ENCODE measurements at regions not wholly inside any gene's neighbourhood (a gene's known extent, or its start where the extent isn't known, plus 50 kb on each side); places are given as distances from the start of the nearest gene placed in this dataset.

GRCh38 chr13:67736646-67737420 lies 506.7 kb upstream of the PCDH9 start:
- peak; percentile 59 for DNase-seq (ENCODE audit: low read depth, low spot score)

DNA sequence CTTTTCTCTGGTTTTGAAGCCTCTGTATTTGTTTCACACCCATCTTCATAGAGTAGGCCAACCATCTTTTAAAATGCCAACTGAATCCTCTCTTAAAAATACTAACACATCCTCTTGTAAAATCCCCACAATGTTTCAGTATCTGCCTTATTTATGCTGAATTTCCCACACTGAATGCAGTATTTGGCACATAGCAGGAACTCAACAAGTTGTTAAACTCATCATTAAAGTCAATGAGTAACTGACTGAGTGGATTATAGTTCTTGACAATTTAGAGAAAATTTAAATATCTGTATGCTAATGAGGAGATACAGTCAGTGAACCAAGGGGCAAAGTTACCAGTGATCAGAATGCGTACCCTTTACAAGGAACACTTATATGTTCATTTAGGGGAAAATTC lies 505.5 kb upstream of the PCDH9 start:
- DNase-seq (ENCODE audit: low read depth, low spot score): no peak

DNA sequence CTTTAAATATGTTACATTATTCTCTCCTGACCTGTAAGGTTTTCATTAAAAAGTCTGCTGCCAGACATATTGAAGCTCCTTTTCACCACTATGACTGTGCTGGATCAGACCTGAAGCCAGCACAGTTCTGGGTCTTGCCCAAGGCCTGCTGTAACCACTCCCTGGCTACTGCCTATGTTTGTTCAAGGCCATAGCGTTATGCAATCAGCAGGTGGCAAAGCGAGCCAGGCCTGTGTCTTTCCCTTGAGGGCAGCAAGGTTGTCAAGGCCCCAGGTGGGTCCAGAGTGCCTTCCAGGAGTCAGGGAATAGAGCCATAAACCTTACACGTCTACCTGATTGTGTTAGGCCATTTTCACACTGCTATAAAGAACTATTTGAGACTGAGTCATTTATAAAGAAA lies 496.8 kb upstream of the PCDH9 start:
- DNase-seq (ENCODE audit: low read depth, low spot score): peak; percentile 14

GRCh38 chr13:67725999-67726398 lies 495.9 kb upstream of the PCDH9 start:
- DNase-seq (ENCODE audit: low read depth, low spot score): no peak

- no peak for DNase-seq (ENCODE audit: low read depth, low spot score)
Observed at GRCh38 chr13:67713571-67713970, 483.4 kb upstream of the PCDH9 start.

DNA sequence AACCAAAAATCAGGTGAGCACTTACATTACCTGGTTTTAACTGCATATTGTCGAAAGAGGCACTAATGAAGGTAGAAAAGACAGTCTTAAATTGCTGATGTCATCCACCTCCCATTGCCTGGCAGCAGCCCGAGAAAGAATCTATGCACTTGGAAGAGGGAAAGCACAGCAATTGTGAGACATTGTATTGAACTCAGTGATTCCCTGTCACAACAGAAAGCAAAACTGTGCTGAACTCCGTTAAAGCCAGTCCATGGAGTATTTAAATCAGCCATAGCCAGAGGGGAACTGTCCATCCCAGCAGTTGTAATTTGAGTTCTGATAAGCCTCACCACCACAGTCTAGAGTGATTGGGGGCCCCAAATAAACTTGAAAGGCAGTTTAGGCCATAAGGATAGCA lies 466.6 kb upstream of the PCDH9 start:
- peak; percentile 3 for DNase-seq (ENCODE audit: low read depth, low spot score)

GRCh38 chr13:67664502-67664901 lies 434.4 kb upstream of the PCDH9 start:
- DNase-seq (ENCODE audit: low read depth, low spot score): no peak

DNA sequence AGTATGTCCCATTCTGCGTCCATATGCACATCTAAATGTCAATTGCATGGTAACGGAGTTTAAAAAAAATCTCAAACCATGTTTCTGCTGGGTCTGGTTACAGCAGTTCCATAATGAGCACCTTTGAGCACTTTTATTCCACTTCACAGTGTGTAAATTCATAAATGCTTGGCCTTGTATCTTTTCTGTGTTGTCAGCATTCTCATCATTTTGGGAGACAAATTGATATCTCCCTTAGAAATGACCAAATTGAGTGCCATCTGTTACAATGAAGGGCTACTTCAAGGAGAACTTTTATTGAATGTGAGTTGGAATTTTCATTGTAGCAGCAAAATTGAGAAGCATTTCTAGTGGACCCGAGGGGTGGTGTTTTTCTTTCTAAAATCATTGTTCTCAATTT lies 432.9 kb upstream of the PCDH9 start:
- no peak for DNase-seq (ENCODE audit: low read depth, low spot score)

- DNase-seq (ENCODE audit: low read depth, low spot score): no peak
Observed at GRCh38 chr13:67652887-67653286, 422.8 kb upstream of the PCDH9 start.

- no peak for DNase-seq (ENCODE audit: low read depth, low spot score)
Observed at GRCh38 chr13:67651908-67652465, 421.9 kb upstream of the PCDH9 start.

DNA sequence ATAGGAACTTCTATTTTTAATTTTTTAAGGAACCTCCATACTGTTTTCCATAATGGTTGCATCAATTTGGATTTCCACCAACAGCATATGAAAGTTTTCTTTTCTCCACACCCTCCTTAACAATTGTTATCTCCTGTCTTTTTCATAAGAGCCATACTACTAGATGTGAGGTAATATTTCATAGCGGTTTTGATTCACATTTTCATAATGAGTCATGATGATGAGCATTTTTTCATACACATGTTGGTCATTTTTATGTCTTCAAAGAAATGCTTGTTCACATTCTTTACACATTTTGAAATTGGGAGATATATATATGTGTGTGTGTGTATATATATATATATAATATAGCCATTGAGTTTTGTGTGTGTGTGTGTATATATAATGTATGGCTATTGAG lies 420.3 kb upstream of the PCDH9 start:
- DNase-seq (ENCODE audit: low read depth, low spot score): no peak

DNA sequence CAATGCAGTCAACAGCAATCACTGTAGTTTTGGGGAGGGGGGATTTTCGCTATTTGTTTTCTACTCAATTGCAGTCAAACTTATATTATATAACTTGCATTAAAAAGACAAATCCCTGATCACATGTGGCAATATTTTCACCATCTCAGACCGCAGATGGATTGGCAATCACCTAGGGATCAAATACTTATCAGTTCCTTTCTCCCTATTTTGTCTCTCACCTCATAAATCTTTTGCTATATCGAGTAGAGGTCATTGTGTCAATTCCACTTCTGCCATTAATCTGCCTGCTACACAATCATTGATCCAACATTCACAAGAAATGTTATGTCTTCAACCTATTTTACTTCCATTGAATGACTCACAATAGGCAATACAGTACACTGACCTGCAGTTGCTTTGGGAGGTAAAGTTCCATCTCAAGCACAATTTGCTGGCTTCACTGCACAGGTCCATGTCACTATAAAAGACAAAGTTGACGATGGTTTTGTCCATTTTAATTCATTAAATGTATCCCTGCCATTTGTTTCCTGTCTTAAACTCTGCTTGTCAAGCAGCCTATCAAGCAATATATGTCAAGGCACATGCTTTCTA lies 415.8 kb upstream of the PCDH9 start:
- DNase-seq (ENCODE audit: low read depth, low spot score): no peak

DNA sequence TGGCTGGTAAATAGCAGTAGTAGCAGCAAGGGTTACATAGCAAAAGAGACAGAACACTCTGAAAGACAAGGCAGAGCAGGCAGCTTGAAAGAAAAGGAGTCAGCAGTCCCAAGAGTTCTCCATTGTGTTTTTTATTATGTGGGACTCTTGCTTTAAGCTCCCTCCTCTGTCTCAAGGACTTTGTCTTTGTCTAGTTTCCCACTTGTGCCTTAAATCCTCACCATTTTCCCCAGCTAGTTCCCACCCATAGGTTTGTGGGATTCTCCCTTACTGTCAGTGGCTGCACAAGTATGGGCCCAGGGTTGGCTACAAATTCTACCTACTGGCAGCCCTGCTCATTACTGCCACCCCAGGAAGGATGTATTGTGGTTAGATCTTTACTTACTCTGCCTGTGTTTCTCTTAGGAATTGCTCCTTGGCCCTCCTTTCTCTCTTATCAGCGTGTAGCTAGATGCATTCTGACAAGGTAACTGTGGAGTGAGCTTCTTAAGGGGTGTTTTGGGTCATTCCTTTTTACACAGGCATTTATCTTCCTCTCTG lies 413.4 kb upstream of the PCDH9 start:
- DNase-seq (ENCODE audit: low read depth, low spot score): peak; percentile 17

GRCh38 chr13:67642657-67643056 lies 412.5 kb upstream of the PCDH9 start:
- DNase-seq (ENCODE audit: low read depth, low spot score): no peak

GRCh38 chr13:67635754-67636153 lies 405.6 kb upstream of the PCDH9 start:
- DNase-seq (ENCODE audit: low read depth, low spot score): no peak

- DNase-seq (ENCODE audit: low read depth, low spot score): no peak
Observed at GRCh38 chr13:67632590-67632989, 402.5 kb upstream of the PCDH9 start.

DNA sequence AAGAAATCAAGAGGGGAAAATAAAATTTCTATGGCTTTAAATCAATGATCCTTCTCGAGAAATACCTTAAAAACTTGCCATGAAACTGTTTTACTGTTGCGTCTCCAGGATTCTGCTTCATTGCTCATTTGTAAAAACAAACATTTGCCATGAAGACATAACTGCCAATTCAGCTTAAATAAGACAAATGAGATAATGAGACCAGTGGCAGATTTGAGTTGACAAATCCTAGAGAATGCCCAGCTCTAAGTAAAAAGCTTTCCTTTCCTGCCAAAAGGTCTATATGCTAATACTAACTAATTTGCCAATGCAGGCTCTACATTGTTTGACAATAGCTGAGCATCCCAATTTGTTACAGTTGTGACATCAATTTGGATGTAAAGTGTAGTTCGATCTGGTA lies 400.5 kb upstream of the PCDH9 start:
- no peak for DNase-seq (ENCODE audit: low read depth, low spot score)

DNA sequence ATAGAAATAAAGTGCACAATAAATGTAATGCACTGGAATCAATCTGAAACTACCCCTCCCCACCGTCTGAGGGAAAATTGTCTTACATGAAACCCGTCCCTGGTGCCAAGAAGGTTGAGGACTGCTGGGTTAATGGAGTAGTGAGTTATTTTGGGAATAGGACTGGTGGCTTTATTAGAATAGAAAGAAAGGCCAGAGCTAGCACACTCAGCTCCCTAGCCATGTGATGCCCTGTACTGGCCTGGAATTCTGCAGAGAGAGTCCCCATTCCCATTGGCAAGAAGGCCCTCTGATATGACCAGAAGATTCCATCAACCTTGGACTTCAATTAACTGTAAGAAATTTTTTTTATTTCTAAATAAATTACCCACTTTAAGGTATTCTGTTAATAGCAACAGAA lies 393.5 kb upstream of the PCDH9 start:
- DNase-seq (ENCODE audit: low read depth, low spot score): no peak

DNA sequence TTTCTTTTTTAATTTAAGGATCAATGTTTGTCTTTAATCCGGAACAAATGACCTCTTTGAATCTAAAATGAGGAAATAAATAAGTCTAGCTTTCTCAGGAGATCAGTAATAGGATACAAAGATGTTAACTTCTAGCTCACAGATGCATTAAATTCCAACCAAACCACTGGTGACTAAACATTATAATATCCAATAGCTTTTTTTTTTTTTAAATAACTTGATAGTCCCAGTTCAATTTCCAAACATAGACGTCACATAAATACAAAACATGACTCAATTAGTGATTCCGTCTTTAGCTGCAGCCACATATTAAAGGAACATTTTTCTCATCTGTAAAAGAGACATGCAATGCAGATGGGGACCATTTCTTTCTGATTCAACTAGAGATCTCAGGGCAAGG lies 390.5 kb upstream of the PCDH9 start:
- DNase-seq (ENCODE audit: low read depth, low spot score): no peak

GRCh38 chr13:67619995-67620380 lies 389.9 kb upstream of the PCDH9 start:
- DNase-seq (ENCODE audit: low read depth, low spot score): no peak

DNA sequence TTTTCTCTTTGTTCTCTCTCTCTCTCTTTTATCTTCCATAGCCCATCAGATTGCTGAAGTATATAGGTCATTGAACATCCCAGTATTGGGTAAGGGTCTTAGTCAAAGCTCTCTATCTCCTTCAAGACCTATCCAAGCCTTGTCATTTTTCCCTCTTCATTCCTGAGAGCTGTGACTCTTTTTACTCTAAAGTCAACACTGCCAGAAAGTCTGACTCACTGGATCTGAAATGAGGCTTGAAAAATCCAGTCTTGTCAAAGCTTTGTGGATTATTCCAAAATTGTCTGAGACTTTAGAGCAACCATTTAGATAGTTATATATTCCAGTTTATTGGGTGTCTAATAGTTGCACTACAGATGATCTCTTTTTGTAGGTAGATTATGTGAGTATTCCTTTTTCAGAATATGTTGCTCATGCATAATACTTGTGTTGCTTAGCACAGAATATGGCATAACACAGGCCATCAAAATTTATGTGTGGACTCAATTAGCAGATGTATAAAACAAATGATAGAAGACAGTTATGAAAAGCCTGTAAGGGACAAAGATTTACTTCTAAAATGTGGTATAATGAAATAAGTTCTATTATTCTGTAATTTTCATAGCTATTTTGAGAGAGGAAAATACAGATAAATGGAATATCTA lies 389.3 kb upstream of the PCDH9 start:
- no peak for DNase-seq (ENCODE audit: low read depth, low spot score)

GRCh38 chr13:67614579-67614978 lies 384.4 kb upstream of the PCDH9 start:
- no peak for DNase-seq (ENCODE audit: low read depth, low spot score)

DNA sequence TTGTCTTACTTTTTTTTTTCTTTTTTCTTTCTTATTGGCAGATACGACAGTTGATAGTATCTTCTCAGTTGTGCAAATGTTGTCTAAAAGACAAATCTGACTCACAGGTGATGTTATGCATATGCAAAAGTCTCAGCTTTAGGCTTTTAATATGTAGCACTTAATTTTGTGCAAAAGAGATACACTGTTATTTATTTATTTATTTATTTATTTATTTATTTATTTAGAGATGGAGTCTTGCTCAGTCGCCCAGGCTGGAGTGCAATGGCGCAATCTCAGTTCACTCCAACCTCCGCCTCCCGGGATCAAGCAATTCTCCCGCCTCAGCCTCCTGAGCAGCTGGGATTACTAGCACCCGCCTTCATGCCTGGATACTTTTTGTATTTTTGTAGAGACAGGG lies 383.9 kb upstream of the PCDH9 start:
- no peak for DNase-seq (ENCODE audit: low read depth, low spot score)

Measured in ELF-1 (cell line).